SKM-1 (cell line): ENCODE measurements at regions not wholly inside any gene's neighbourhood (a gene's known extent, or its start where the extent isn't known, plus 50 kb on each side); places are given as distances from the start of the nearest gene placed in this dataset.
"Not testable (repeated sequence)": the region's sequence is repeated elsewhere in the genome, so short reads cannot be mapped to it uniquely, and the experiment has no call there.

Experiments
- DNase-seq: peaks from one replicate; lab custom pipeline; 2025; ENCODE audit not compliant: unreplicated experiment; lab: John Stamatoyannopoulos, UW

GRCh38 chr3:147333098-147333497 is 73.2 kb downstream of the ZIC4 start:
- DNase-seq = no peak

DNA sequence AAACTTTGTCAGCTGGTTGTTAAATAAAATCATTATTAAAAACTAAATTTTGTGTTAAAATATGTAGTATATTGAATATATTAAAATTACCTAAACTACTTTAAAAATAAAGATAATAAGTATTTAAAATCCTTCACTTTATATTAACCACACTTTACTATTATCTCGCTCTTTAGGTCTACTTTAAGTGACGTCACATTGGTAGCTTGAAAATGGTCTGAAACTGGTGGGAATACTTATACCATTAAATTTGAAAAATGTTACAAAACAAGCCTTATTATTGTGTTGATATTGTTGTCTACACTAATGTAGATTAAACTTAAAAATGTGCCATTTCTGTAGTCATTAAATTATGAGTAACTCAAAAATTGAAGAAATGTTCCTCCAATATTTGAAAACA is 77.6 kb downstream of the ZIC4 start:
- no peak for DNase-seq

- no peak for DNase-seq
Measured at GRCh38 chr3:147324356-147324755, 82.0 kb downstream of the ZIC4 start.

DNA sequence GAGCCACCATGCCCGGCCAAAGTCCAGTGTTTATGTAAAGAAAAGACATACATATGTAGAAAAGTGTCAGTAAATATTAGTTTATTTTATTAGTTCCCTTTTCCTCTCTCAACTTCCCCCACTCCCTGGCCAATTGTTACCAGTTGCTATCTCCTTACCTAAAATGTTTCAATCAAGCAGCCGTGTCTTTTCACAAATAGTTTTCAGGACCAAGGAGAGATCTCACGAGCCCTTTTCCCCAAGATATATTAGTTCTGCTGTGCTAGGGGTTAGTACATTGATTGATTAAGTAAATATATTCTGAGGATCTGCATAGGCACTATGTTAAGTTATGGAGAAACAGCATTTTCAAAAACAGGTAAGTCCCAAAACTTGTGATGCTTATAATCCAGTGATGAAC is 87.4 kb downstream of the ZIC4 start:
- no peak for DNase-seq

DNA sequence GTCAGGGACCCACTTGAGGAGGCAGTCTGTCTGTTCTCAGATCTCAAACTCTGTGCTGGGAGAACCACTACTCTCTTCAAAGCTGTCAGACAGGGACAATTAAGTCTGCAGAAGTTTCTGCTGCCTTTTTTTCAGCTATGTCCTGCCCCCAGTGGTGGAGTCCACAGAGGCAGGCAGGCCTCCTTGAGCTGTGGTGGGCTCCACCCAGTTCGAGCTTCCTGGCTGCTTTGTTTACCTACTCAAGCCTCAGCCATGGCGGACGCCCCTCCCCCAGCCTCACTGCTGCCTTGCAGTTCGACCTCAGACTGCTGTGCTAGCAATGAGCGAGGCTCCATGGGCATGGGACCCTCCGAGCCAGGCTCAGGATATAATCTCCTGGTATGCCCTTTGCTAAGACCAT is 89.3 kb downstream of the ZIC4 start:
- not testable (repeated sequence) for DNase-seq

DNA sequence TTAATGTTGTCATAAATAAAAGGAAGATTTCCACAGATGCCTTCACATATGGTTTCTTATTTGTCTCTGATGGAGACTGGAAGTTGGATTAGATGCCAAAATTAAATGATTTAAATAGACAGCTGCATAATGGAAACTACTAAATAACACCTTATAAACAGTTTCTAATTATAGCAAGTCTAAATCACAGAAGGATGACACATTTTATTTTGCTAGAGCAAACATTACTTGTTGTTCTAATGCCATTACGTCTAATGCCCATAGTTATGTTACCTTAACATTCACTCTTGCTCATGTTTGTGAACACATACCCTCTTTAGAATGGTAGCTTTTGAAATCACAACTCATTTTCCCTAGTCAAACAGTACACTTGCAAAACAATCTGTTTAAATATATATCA is 92.8 kb downstream of the ZIC4 start:
- DNase-seq = no peak

- no peak for DNase-seq
Measured at GRCh38 chr3:147312786-147313280, 93.5 kb downstream of the ZIC4 start.

GRCh38 chr3:147311716-147312115 is 94.6 kb downstream of the ZIC4 start:
- no peak for DNase-seq

- no peak for DNase-seq
Measured at GRCh38 chr3:147305533-147306250, 100.7 kb downstream of the ZIC4 start.

GRCh38 chr3:147304756-147305155 is 101.6 kb downstream of the ZIC4 start:
- DNase-seq = no peak

- DNase-seq = no peak
Measured at GRCh38 chr3:147301781-147302180, 104.6 kb downstream of the ZIC4 start.

GRCh38 chr3:147299656-147300055 is 106.7 kb downstream of the ZIC4 start:
- no peak for DNase-seq

GRCh38 chr3:147298511-147298982 is 107.8 kb downstream of the ZIC4 start:
- DNase-seq = no peak

DNA sequence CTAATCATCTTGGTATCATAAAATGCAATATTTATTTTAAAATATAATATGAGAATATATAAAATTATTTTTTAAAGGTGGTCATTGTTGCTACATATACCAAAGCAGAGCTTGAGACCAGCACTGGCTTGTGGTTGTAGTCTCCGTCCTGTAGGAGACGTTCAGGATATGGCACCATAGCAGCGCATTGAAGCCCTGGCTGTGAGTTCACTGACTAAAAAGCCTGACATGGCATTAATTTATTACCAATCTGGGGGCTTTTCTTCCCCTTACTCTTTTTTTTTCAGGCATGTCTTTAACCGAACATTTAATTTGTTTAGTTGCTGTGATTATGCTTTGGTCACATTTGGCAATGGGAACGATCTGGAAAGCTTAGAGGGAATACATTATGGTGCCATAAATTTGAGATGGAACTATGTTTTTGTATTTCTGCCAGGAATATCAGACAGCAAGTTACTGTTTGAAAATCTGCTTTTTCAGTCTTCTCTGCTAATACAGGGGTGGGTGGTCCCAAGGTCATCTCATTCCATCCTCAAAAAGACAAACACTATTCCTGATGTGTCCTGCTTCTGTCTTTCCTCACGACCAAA is 108.5 kb downstream of the ZIC4 start:
- DNase-seq = no peak

- DNase-seq = not testable (repeated sequence)
Measured at GRCh38 chr3:147287370-147287769, 119.0 kb downstream of the ZIC4 start.

GRCh38 chr3:147269907-147270306 is 136.4 kb downstream of the ZIC4 start:
- no peak for DNase-seq

DNA sequence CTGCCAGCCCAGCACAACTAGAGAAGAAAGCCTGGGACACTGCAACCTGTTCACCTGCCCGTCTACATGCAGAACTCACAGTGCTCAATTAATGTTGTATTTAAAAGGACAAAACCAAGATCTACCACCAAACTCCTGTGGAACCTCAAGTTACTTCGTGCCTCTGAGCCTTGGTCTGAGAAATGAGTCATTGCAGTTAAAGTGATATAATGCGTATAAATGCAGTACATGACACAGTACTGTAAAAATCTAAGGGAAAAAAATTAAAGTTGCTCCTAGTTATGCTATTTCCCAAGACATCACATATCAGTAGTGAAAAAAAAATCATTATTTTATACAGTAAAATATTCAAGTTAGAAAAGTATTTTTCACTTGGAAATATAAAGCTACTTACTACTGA is 138.9 kb downstream of the ZIC4 start:
- DNase-seq = no peak

DNA sequence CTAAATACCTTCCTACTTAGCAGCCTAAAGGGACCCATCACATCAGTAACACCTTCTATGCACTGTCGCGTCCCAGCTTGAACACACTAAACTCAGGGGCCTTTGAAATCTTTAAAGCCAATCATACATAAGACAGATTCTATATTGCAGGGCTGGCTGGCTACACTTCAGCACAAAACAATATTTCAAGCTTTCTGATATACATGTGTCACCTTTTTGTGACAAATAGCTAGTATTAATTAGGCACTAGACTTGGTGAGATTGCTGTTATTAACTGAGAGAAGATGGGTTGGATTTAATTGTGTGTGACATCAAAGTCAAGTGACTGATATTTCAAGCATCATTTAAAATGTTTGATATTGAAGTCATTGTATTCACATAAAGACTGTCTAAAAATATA is 148.4 kb downstream of the ZIC4 start:
- no peak for DNase-seq

DNA sequence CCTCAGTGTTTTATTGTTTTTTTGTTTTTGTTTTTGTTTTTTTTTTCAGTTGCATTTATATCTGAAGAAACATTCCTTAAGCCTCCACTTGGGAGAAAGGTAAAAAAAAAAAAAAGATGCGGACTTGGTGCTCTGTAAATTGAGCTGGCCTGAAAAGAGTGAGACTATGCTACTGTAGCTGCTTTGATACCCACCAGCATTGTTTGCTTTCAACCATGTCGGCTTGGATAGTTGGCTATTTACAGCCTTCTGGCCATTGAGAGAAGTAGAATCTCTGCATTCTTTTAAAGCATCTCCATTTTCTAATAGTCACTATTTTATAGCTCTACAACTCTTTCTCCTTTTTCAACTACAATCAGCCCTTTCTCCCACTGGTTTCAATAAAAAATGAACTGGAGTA is 149.6 kb downstream of the ZIC4 start:
- DNase-seq = no peak

DNA sequence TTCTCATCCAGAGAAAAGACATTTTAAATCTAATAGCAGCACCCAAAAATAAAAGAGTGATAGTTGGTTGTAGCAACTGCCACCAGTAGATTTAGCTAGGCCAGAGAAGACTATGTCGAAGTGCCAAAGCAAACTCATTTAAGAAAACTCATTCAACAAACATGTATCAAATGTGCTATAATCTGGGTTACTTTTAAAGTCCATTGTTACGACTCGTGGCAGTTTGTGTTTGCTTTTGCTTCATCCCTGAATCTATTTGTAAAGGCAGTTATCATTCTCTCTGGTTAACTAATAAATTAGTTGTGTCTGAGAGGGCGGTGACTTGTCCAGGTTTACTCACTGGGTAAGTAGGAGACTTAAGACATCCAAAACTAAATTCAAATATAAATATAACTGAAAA is 159.4 kb downstream of the ZIC4 start:
- DNase-seq = no peak

GRCh38 chr3:147245638-147246037 is 160.7 kb downstream of the ZIC4 start:
- DNase-seq = not testable (repeated sequence)

DNA sequence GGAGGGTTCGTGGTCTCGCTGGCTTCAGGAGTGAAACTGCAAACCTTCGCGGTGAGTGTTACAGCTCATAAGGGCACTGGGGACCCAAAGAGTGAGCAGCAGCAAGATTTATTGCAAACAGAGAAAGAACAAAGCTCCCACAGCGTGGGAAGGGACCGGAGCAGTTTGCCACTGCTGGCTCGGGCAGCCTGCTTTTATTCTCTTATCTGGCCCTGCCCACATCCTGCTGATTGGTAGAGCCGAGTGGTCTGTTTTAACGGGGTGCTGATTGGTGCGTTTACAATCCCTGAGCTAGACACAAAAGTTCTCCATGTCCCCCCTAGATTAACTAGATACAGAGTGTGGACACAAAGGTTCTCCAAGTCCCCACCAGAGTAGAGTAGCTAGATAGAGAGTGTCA is 161.3 kb downstream of the ZIC4 start:
- DNase-seq = not testable (repeated sequence)

DNA sequence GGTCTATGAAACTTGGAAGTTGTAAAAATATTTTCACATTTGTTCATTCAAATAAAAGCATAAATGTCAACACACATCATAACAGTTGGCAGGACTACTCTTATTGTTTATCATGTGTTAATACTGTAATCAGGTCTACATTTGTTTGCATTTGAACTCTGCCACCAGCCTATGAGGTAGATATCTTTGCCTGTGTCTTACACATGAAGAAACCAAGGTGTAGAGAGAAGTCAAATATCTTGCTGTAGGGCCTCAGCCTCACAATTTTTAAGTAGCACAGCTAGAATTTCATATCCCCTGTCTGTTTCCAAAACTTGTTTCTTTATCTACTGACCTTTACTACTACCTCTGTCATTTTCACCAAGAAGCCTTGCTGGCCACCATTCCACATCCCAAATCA is 161.9 kb downstream of the ZIC4 start:
- no peak for DNase-seq
